GM21423 (cell line): ENCODE measurements at regions not wholly inside any gene's neighbourhood (a gene's known extent, or its start where the extent isn't known, plus 50 kb on each side); places are given as distances from the start of the nearest gene placed in this dataset.

Source experiments
- ATAC-seq: cut with Tn5 transposase; IDR thresholded peaks from one replicate; pipeline ENCODE4 v1.9.1; 2021; ENCODE audit warnings: mild to moderate bottlenecking, moderate library complexity; ENCODE audit not compliant: unreplicated experiment

- ATAC-seq, result peak; percentile 54
Measured at GRCh38 chr2:164032995-164033394, 297.2 kb upstream of the FIGN start.

- ATAC-seq, result no peak
Measured at GRCh38 chr2:164030623-164031022, 294.8 kb upstream of the FIGN start.

- no peak for ATAC-seq
Measured at GRCh38 chr2:164028814-164029534, 293.2 kb upstream of the FIGN start.

- no peak for ATAC-seq
Measured at GRCh38 chr2:164024396-164024795, 288.6 kb upstream of the FIGN start.

GRCh38 chr2:164023896-164024295 is 288.1 kb upstream of the FIGN start:
- no peak for ATAC-seq

GRCh38 chr2:164015328-164016123 is 279.7 kb upstream of the FIGN start:
- ATAC-seq, result peak; percentile 96

- no peak for ATAC-seq
Measured at GRCh38 chr2:164014791-164015190, 279.0 kb upstream of the FIGN start.

- ATAC-seq, result no peak
Measured at GRCh38 chr2:164014068-164014731, 278.4 kb upstream of the FIGN start.

GRCh38 chr2:164012581-164012980 is 276.8 kb upstream of the FIGN start:
- ATAC-seq, result no peak

- no peak for ATAC-seq
Measured at GRCh38 chr2:164009756-164010337, 274.0 kb upstream of the FIGN start.

GRCh38 chr2:164008752-164009151 is 272.9 kb upstream of the FIGN start:
- no peak for ATAC-seq

GRCh38 chr2:164006704-164007103 is 270.9 kb upstream of the FIGN start:
- ATAC-seq, result no peak

GRCh38 chr2:164000176-164000575 is 264.4 kb upstream of the FIGN start:
- no peak for ATAC-seq

- no peak for ATAC-seq
Measured at GRCh38 chr2:163997466-163997865, 261.7 kb upstream of the FIGN start.

- ATAC-seq, result no peak
Measured at GRCh38 chr2:163990541-163990940, 254.7 kb upstream of the FIGN start.

- ATAC-seq, result no peak
Measured at GRCh38 chr2:163990101-163990500, 254.3 kb upstream of the FIGN start.

GRCh38 chr2:163987175-163987940 is 251.6 kb upstream of the FIGN start:
- no peak for ATAC-seq

- no peak for ATAC-seq
Measured at GRCh38 chr2:163984986-163985385, 249.2 kb upstream of the FIGN start.

GRCh38 chr2:163983911-163984310 is 248.1 kb upstream of the FIGN start:
- no peak for ATAC-seq

GRCh38 chr2:163982938-163983337 is 247.1 kb upstream of the FIGN start:
- no peak for ATAC-seq

- ATAC-seq, result no peak
Measured at GRCh38 chr2:163974766-163975165, 239.0 kb upstream of the FIGN start.
